Epithelial cell of esophagus (primary cell): ENCODE measurements at regions not wholly inside any gene's neighbourhood (a gene's known extent, or its start where the extent isn't known, plus 50 kb on each side); places are given as distances from the start of the nearest gene placed in this dataset.
"Not testable (repeated sequence)": the region's sequence is repeated elsewhere in the genome, so short reads cannot be mapped to it uniquely, and the experiment has no call there.

Experiments used
- DNase-seq: peaks from one replicate; pipeline ENCODE4 v3.0.0; 2010; ENCODE audit warnings: low read depth
- H3K4me3 ChIP-seq: 2 replicates; pipeline ENCODE4 v1.5.1; 2011; ENCODE audit warnings: mild to moderate bottlenecking, low read length, control low read depth
- CTCF ChIP-seq: IDR thresholded peaks from 2 replicates; pipeline ENCODE4 v1.5.1; 2011; ENCODE audit warnings: low read depth, mild to moderate bottlenecking, low read length, control low read depth, inconsistent platforms; ENCODE audit not compliant: insufficient read depth; ENCODE audit errors: missing control alignments

GRCh38 chr10:90032519-90032918 is 331.1 kb downstream of the KIF20B start:
- TF ChIP-seq CTCF: no peak
- DNase-seq: no peak
- H3K4me3 ChIP-seq: no peak overlapping the region

- DNase-seq, H3K4me3 ChIP-seq: not testable (repeated sequence)
These were observed 333.5 kb downstream of the KIF20B start for GRCh38 chr10:90034862-90035261.

GRCh38 chr10:90041585-90041984 is 340.2 kb downstream of the KIF20B start:
- no peak for TF ChIP-seq CTCF
- H3K4me3 ChIP-seq: no peak overlapping the region

GRCh38 chr10:90042075-90042474 is 340.7 kb downstream of the KIF20B start:
- no peak for TF ChIP-seq CTCF
- no peak for DNase-seq

More at GRCh38 chr10:90041585-90041984, 340.2 kb downstream of the KIF20B start:
- no peak for DNase-seq

DNA sequence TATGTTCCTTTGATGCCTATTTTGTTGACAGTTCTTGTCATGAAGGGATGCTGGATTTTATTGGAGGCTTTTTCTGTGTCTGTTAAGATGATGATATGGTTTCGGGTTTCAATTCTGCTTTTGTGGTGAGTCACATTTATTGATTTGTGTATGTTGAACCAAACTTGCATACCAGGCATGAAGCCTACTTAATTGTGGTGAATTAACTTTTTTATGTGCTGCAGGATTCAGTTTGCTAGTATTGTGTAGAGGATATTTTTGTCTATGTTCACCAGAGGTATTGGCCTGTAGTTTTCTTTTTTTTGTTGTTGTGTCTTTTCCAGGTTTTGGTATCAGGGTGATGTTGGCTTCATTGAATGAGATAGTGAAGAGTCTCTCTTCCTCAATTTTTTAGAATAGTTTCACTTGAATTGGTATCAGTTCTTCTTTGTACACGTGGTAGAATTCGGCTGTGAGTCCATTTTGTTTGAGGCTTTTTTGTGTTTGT is 345.9 kb downstream of the KIF20B start:
- no peak overlapping the region for H3K4me3 ChIP-seq
- DNase-seq: no peak
- no peak for TF ChIP-seq CTCF

More at GRCh38 chr10:90042075-90042474, 340.7 kb downstream of the KIF20B start:
- H3K4me3 ChIP-seq: no peak overlapping the region

GRCh38 chr10:90051053-90051452 is 349.7 kb downstream of the KIF20B start:
- peak; percentile 79 for DNase-seq
- no peak overlapping the region for H3K4me3 ChIP-seq
- TF ChIP-seq CTCF: no peak

DNA sequence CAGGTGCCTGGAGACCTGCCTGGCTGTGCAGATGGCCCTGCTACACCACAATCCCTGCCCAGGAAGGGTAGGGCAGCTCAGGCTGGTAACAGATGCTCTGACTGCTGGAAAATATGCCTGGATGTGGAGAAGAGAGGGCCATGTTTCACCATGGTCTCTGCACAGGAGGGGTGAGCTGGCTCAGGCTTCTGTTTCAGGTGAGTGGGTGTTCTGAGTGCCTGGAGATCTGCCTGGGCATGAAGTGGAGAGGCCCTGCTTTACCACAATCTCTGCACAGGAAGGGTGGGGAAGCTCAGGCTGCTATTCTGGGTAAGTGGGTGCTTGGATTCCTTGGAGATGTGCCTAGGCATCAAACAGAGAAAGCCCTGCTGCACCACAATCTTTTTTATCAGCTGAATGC is 350.1 kb downstream of the KIF20B start:
- H3K4me3 ChIP-seq: peak overlapping the region; percentile 15
- TF ChIP-seq CTCF: no peak
- DNase-seq: peak; percentile 96

GRCh38 chr10:90062786-90063185 is 361.4 kb downstream of the KIF20B start:
- DNase-seq: no peak
- TF ChIP-seq CTCF: no peak

More at GRCh38 chr10:90062786-90063185, 361.4 kb downstream of the KIF20B start:
- H3K4me3 ChIP-seq: no peak overlapping the region
